Panc1 (cell line): ENCODE measurements at regions not wholly inside any gene's neighbourhood (a gene's known extent, or its start where the extent isn't known, plus 50 kb on each side); places are given as distances from the start of the nearest gene placed in this dataset.

Experiments used
- ATAC-seq: fragments of 200-7000 bp; cut with Tn5 transposase; 2 replicates; pipeline ENCODE4 v1.9.1; 2020; ENCODE audit warnings: mild to moderate bottlenecking, moderate library complexity
- BruUV-seq: library from RNA; stranded (reverse); fragments of 400-500 nt; replicated peaks from 2 replicates; lab custom pipeline; 2021; lab: Mats Ljungman, UMichigan
- CTCF ChIA-PET: fragments of 300-600 bp; sonication (Branson Sonifier 250); formaldehyde crosslinking; loops from one replicate; lab custom pipeline; 2022; ENCODE audit warnings: antibody characterized with exemption; lab: Charles Lee
- POLR2A ChIA-PET: fragments of 300-600 bp; sonication (Branson Sonifier 250); formaldehyde crosslinking; loops from one replicate; lab custom pipeline; 2022; ENCODE audit warnings: antibody characterized with exemption; lab: Charles Lee
- DNase-seq: peaks from one replicate; pipeline ENCODE4 v3.0.0-alpha.2; 2010; ENCODE audit warnings: low read depth, low spot score
- H3K27ac ChIP-seq: 2 replicates; pipeline ENCODE4 v1.5.1; 2011; ENCODE audit warnings: mild to moderate bottlenecking, low read length, inconsistent platforms
- H3K27me3 ChIP-seq: fragments of 200-500 bp; sonication (Bioruptor generic); 2 replicates; pipeline ENCODE4 v1.6.0; 2014; ENCODE audit warnings: low read length, inconsistent platforms; ENCODE audit not compliant: control insufficient read depth, insufficient read depth
- H3K36me3 ChIP-seq: fragments of 200-500 bp; sonication (Bioruptor generic); 2 replicates; pipeline ENCODE4 v1.5.1; 2014; ENCODE audit warnings: inconsistent platforms, mild to moderate bottlenecking, low read length, moderate library complexity; ENCODE audit not compliant: control insufficient read depth, insufficient read depth
- H3K4me1 ChIP-seq: 2 replicates; pipeline ENCODE4 v1.5.1; 2011; ENCODE audit warnings: inconsistent platforms, mild to moderate bottlenecking, low read length, moderate library complexity; ENCODE audit not compliant: control insufficient read depth, insufficient read depth
- H3K4me3 ChIP-seq, 2 experiments: 2 replicates each; pipeline ENCODE4 v1.5.1; 2011 to 2012; ENCODE audit warnings: low read depth in 2 of 2, low read length in 2 of 2, mild to moderate bottlenecking in 2 of 2, inconsistent platforms in 1 of 2, moderate library complexity in 1 of 2
- H3K9me3 ChIP-seq: fragments of 200-500 bp; sonication (Bioruptor generic); 2 replicates; pipeline ENCODE4 v1.5.1; 2014; ENCODE audit warnings: low read depth, mild to moderate bottlenecking, inconsistent platforms, low read length, moderate library complexity; ENCODE audit not compliant: control insufficient read depth, insufficient read depth
- CTCF ChIP-seq: fragments of 450-650 bp; IDR thresholded peaks from 2 replicates; pipeline ENCODE4 v1.5.1; 2017; ENCODE audit warnings: mild to moderate bottlenecking
- POLR2AphosphoS5 ChIP-seq: IDR thresholded peaks from 2 replicates; pipeline ENCODE4 v1.6.1; 2012; ENCODE audit warnings: mild to moderate bottlenecking, low read depth, low read length, moderate library complexity
- SIN3A ChIP-seq: IDR thresholded peaks from 2 replicates; pipeline ENCODE4 v1.6.1; 2012; ENCODE audit warnings: low read depth, mild to moderate bottlenecking, low read length, moderate library complexity, borderline replicate concordance; ENCODE audit not compliant: insufficient read depth
- TCF7L2 ChIP-seq: IDR thresholded peaks from 2 replicates; pipeline ENCODE4 v1.6.1; 2011; ENCODE audit warnings: mild to moderate bottlenecking, low read depth, low read length, inconsistent platforms
- in situ Hi-C: cut with HindIII; loops from 2 replicates; pipeline ENCODE4 v1.10.0; 2016; ENCODE audit warnings: low sequenced_read_pairs, low pct_unique_long_range_greater_than_20kb
- intact Hi-C: fragments of 100-400 bp; cut with micrococcal nuclease; formaldehyde crosslinking; loops from one replicate; pipeline ENCODE4 v1.10.0; 2022; ENCODE audit not compliant: unreplicated experiment
- TF ChIP-seq, protein P1 (sequence below), 2 experiments: IDR thresholded peaks; 2 replicates each; pipeline ENCODE4 v1.6.1; 2011 to 2012; ENCODE audit warnings: low read depth in 2 of 2, control low read depth in 1 of 2, low read length in 1 of 2, mild to moderate bottlenecking in 1 of 2, moderate library complexity in 1 of 2; ENCODE audit not compliant: insufficient read depth in 1 of 2

DNA sequence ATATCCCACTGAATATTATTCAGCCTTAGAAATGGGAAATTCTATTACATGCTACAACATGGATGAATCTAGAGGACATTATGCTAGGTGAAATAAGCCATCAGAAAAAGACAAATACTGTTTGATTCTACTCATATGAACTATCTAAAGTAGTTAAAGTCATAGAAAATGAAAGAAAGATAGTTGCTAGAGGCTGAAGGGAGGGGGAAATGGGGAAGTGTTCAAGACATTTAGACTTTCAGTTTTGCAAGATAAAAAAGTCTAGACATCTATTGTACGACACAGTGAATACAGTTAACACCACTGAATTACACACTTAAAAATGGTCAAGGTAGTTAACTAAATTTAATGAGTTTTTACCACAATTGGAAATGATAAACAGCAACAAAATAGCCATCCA is 835.9 kb upstream of the CHAC2 start:
- DNase-seq = no peak
- CTCF ChIA-PET = no interaction called here
- Histone ChIP-seq H3K4me3 (no peak overlapping the region), H3K27me3 (no peaks in the 10 kb centered on the region), H3K9me3 (peaks cover 1% of the 10 kb centered on the region; the same call in 1 of the 2 replicates), H3K4me1 (peaks cover 3% of the 10 kb centered on the region; the same call in 1 of the 2 replicates), H3K36me3 (no peaks in the 10 kb centered on the region), H3K27ac (no peak overlapping the region)
- intact Hi-C loops (no loop called here), in situ Hi-C loops (no loop called here)
- no TSS peak for BruUV-seq
- POLR2A ChIA-PET = no interaction called here
- ATAC-seq = no peak
- TF ChIP-seq SIN3A = no peak

DNA sequence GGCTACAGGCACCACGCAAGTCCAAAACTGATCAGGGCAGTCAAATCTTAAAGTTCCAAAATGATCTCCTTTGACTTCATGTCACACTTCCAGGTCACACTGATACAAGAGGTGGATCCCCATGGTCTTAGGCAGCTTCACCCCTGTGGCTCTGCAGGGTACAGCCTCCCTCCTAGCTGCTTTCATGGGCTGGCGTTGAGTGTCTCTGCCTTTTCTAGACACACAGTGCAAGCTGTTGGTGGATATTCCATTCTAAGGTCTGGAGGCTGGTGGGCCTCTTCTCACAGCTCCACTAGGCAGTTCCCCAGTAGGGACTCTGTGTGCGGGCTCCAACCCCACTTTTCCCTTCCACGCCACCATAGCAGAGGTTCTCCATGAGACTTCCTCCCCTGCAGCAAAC is 838.2 kb upstream of the CHAC2 start:
- in situ Hi-C loops = no loop called here
- no peak for TF ChIP-seq CTCF
- no peak for TF ChIP-seq POLR2AphosphoS5
- TF ChIP-seq SIN3A = no peak
- TF ChIP-seq TCF7L2 = no peak
- TF ChIP-seq, protein P1, sequence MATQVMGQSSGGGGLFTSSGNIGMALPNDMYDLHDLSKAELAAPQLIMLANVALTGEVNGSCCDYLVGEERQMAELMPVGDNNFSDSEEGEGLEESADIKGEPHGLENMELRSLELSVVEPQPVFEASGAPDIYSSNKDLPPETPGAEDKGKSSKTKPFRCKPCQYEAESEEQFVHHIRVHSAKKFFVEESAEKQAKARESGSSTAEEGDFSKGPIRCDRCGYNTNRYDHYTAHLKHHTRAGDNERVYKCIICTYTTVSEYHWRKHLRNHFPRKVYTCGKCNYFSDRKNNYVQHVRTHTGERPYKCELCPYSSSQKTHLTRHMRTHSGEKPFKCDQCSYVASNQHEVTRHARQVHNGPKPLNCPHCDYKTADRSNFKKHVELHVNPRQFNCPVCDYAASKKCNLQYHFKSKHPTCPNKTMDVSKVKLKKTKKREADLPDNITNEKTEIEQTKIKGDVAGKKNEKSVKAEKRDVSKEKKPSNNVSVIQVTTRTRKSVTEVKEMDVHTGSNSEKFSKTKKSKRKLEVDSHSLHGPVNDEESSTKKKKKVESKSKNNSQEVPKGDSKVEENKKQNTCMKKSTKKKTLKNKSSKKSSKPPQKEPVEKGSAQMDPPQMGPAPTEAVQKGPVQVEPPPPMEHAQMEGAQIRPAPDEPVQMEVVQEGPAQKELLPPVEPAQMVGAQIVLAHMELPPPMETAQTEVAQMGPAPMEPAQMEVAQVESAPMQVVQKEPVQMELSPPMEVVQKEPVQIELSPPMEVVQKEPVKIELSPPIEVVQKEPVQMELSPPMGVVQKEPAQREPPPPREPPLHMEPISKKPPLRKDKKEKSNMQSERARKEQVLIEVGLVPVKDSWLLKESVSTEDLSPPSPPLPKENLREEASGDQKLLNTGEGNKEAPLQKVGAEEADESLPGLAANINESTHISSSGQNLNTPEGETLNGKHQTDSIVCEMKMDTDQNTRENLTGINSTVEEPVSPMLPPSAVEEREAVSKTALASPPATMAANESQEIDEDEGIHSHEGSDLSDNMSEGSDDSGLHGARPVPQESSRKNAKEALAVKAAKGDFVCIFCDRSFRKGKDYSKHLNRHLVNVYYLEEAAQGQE (IDR thresholded peaks at IDR 0.05; ENCODE audit: insufficient read depth in 1 of 2, low read depth in 2 of 2, low read length in 1 of 2) = no peak
- intact Hi-C loops = no loop called here
- Histone ChIP-seq H3K27ac (no peak overlapping the region), H3K27me3 (no peaks in the 10 kb centered on the region), H3K36me3 (no peaks in the 10 kb centered on the region), H3K4me3 (no peak overlapping the region), H3K9me3 (peaks cover 8% of the 10 kb centered on the region; the same call in 1 of the 2 replicates), H3K4me1 (peaks cover 3% of the 10 kb centered on the region; the same call in 1 of the 2 replicates)
- ATAC-seq = no peak
- CTCF ChIA-PET = no interaction called here
- DNase-seq = no peak
- POLR2A ChIA-PET = no interaction called here
- no TSS peak for BruUV-seq

- H3K27me3 ChIP-seq = no peaks in the 10 kb centered on the region
- H3K9me3 ChIP-seq = no peaks in the 10 kb centered on the region
- no peaks in the 10 kb centered on the region for H3K4me1 ChIP-seq
- CTCF ChIA-PET = no interaction called here
- no peak overlapping the region for H3K4me3 ChIP-seq
- no peak for ATAC-seq
- no TSS peak for BruUV-seq
- H3K36me3 ChIP-seq = no peaks in the 10 kb centered on the region
- TF ChIP-seq POLR2AphosphoS5 = no peak
- no peak for TF ChIP-seq CTCF
- TF ChIP-seq SIN3A = no peak
- TF ChIP-seq, protein P1 (IDR thresholded peaks at IDR 0.05; ENCODE audit: insufficient read depth in 1 of 2, low read depth in 2 of 2, low read length in 1 of 2) = no peak
- TF ChIP-seq TCF7L2 = no peak
- intact Hi-C loops = no loop called here
- DNase-seq = no peak
- no peak overlapping the region for H3K27ac ChIP-seq
- in situ Hi-C loops = no loop called here
- POLR2A ChIA-PET = no interaction called here
Observed at GRCh38 chr2:52919673-52920072, 847.9 kb upstream of the CHAC2 start.
